ENCODE measurements at regions not wholly inside any gene's neighbourhood (a gene's known extent, or its start where the extent isn't known, plus 50 kb on each side); places are given as distances from the start of the nearest gene placed in this dataset.

- no peak for DNase-seq (ENCODE audit: low read depth in 1 of 2, low spot score in 1 of 2)
These were observed 189.5 kb downstream of the UNC5CL start for GRCh38 chr6:40849546-40849945.

DNA sequence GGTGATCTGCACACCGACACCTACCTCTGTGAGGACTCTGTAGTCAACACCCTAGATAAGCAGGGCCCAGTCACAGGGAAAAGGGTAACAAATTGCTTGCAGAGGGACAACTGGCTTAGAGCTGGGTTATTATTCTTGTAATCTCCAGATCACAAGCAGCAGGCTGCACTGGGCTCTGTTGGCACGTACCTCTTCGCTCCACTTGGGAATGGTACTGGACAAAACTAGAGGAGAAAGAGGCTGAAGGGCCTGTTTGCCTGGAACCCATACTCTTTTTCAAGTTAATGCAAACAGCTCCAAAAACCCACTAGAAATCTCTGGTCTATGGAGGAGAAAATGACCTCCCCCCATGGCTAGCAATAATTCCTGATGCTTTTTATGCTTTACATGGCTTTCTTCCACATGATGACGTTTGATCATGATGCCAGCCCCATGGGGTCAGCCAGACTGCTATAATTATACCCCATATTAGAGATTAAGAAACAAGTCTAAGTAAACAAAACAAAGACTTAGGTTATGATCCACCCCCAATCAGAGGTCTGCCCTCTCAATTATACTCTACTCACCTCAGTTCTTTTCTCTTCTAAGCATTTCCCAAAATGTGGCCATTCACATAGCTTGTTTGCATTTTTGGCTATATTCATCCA is 190.0 kb downstream of the UNC5CL start:
- DNase-seq (ENCODE audit: low read depth in 1 of 2, low spot score in 1 of 2) = no peak

- DNase-seq (ENCODE audit: low read depth in 1 of 2, low spot score in 1 of 2) = no peak
These were observed 191.0 kb downstream of the UNC5CL start for GRCh38 chr6:40848038-40848437.

- no peak for DNase-seq (ENCODE audit: low read depth in 1 of 2, low spot score in 1 of 2)
These were observed 193.5 kb downstream of the UNC5CL start for GRCh38 chr6:40845553-40845952.

DNA sequence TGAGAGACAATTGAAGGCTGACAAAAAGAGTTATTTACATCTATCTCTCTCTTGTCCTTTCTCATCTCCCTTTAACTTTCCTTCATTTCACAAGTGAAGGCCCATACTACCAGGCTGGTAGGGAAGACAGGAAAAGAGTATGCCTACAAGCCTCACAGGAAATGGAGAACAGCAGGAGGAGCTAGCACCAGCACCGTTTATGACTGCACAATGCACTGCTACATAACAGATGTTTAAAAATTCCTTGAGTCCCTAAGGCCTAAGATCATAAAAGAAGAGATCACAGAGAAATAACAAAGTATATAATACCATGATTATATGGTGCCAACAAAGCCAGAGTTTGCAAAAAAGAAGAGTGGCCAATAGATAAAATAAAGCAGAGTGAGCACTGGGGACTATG is 194.8 kb downstream of the UNC5CL start:
- DNase-seq (ENCODE audit: low read depth in 1 of 2, low spot score in 1 of 2) = no peak

- no peak for DNase-seq (ENCODE audit: low read depth in 1 of 2, low spot score in 1 of 2)
These were observed 197.3 kb downstream of the UNC5CL start for GRCh38 chr6:40841721-40842120.

GRCh38 chr6:40832691-40833090 is 206.3 kb downstream of the UNC5CL start:
- DNase-seq (ENCODE audit: low read depth in 1 of 2, low spot score in 1 of 2) = no peak

GRCh38 chr6:40831381-40831780 is 207.6 kb downstream of the UNC5CL start:
- DNase-seq (ENCODE audit: low read depth in 1 of 2, low spot score in 1 of 2) = no peak

DNA sequence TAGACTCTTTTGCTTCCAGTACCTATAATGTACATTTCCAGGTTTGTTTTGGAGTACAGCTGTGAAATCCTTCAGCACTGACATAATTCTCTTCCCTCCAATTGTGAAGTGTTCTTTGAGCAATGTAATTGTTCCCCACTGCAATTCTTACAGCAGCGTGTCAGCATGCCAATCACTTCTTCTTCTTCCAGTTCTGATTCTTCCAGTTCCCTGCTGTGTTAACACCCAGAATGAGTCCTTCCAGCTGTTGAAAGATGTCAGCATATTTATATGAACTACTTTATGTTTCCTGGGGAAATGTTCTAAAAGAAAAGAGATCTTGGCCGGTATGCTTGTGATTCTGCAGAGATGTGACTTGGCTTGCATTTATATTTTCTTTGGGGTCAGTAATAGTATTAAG is 213.9 kb downstream of the UNC5CL start:
- no peak for DNase-seq (ENCODE audit: low read depth in 1 of 2, low spot score in 1 of 2)

- DNase-seq (ENCODE audit: low read depth in 1 of 2, low spot score in 1 of 2) = peak in 1 of 2 donors; percentile 26
These were observed 214.8 kb downstream of the UNC5CL start for GRCh38 chr6:40823917-40824891.

- no peak for DNase-seq (ENCODE audit: low read depth in 1 of 2, low spot score in 1 of 2)
These were observed 216.4 kb downstream of the UNC5CL start for GRCh38 chr6:40822619-40823018.

- DNase-seq (ENCODE audit: low read depth in 1 of 2, low spot score in 1 of 2) = no peak
These were observed 219.7 kb downstream of the UNC5CL start for GRCh38 chr6:40819182-40819834.

- DNase-seq (ENCODE audit: low read depth in 1 of 2, low spot score in 1 of 2) = no peak
These were observed 221.7 kb downstream of the UNC5CL start for GRCh38 chr6:40817369-40817768.

GRCh38 chr6:40816601-40817000 is 222.4 kb downstream of the UNC5CL start:
- no peak for DNase-seq (ENCODE audit: low read depth in 1 of 2, low spot score in 1 of 2)

GRCh38 chr6:40815731-40816130 is 223.3 kb downstream of the UNC5CL start:
- no peak for DNase-seq (ENCODE audit: low read depth in 1 of 2, low spot score in 1 of 2)

DNA sequence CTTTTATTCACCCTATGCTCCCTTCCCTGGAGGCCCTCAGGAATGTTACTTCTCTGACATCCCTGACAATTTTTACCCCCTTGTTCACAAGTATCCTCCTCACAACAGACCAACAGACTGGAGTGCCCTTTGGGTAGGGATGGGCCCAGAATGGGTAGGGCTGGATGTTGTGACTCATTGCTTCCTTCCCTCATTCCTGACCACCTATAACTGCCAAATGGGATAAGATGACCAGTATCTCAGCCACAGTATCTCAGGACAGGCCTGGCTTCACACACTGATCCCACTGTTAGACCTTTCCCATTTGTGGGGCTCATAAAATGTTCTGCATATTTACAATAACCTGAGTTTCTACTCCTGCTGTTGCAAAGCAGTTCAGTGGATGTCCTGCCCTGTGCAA is 223.0 kb upstream of the LRFN2 start:
- DNase-seq (ENCODE audit: low read depth in 1 of 2, low spot score in 1 of 2) = no peak

DNA sequence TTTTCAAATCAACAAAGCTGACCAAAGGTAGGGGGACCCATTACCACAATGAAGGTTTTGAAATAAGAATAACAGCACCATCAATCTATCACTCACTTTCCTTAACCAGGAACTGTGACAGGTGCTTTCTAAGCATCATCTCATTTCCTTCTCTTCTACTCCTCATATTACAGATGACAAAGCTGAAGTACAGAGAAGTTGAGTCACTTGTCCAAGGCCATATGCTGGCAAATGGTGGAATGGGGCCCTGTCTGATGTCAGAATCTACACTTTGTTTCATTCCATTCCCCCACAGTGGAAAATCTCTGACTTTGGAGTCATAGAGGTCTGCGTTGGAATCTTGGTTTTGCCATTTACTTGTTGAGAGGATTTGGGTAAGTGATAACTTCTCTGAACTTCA is 222.5 kb upstream of the LRFN2 start:
- no peak for DNase-seq (ENCODE audit: low read depth in 1 of 2, low spot score in 1 of 2)

- no peak for DNase-seq (ENCODE audit: low read depth in 1 of 2, low spot score in 1 of 2)
These were observed 220.3 kb upstream of the LRFN2 start for GRCh38 chr6:40807484-40807883.

GRCh38 chr6:40806256-40806864 is 219.2 kb upstream of the LRFN2 start:
- no peak for DNase-seq (ENCODE audit: low read depth in 1 of 2, low spot score in 1 of 2)

GRCh38 chr6:40805336-40805735 is 218.2 kb upstream of the LRFN2 start:
- no peak for DNase-seq (ENCODE audit: low read depth in 1 of 2, low spot score in 1 of 2)

DNA sequence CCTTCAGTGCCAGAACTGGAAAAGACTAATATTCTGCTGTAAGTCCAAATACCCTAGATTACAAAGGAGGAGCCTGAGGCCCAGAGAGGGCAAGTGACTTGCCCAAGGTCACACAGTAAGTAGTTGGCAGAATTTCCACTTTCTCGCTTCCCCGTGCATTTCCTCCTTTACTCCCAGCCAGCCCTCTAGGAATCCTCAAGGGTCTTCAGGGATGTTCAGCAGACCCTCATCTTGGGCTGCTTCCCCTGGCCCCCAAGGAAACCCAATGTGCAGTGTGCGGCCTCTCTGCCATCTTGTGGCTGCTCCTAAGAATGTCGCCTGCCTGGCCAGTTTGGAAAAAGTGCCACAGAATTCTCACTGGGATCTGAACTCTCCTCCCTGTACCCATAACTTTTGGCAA is 217.7 kb upstream of the LRFN2 start:
- no peak for DNase-seq (ENCODE audit: low read depth in 1 of 2, low spot score in 1 of 2)

Data from activated CD4-positive, alpha-beta T cell treated with anti-CD3 and anti-CD28 coated beads, Interleukin-2, amount 50 U/mL, for 24 hours (primary cell).